GM19463 (cell line): ENCODE measurements at regions not wholly inside any gene's neighbourhood (a gene's known extent, or its start where the extent isn't known, plus 50 kb on each side); places are given as distances from the start of the nearest gene placed in this dataset.

Experiments used
- ATAC-seq: cut with Tn5 transposase; IDR thresholded peaks from one replicate; pipeline ENCODE4 v1.9.1; 2021; ENCODE audit warnings: mild to moderate bottlenecking, moderate library complexity; ENCODE audit not compliant: unreplicated experiment

DNA sequence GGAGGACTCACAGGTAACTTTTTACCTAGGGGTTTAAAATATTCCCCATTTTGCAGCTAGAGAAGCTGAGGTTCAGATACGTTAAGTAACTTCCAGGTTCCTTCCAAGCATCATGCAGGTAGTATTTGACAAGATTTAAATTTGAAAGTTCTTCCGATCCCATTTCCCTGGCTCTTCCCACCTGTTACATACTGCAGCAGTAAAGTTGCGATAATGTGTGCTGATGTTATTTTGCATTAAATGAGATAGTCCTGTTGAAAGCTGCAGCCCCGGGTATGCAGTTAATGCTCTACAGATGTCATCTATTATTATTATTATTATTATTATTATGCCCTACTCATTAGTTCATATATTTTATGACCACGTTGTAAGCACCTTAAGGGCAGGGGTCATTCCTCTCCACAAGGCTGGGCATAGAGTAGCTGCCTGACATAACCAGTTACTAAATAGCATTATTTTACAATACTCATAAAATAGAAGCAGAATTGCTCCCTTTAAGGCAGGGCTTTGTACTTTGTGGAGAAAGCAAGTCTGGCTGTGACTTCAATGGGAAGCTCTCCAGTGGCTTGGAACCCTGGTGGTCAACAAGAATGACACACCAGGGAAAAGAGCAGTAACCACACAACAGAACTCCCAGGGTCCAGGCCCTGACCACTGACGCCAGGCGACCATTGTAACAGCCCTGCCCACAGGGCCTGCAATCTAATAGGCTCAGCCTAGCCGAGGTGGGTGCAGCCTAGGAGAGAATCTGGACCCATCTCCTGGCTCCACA is 90.8 kb upstream of the CALM2 start:
- no peak for ATAC-seq

- no peak for ATAC-seq
Observed at GRCh38 chr2:47265751-47266231, 89.5 kb upstream of the CALM2 start.

- ATAC-seq: no peak
Observed at GRCh38 chr2:47265158-47265557, 88.8 kb upstream of the CALM2 start.

GRCh38 chr2:47264686-47265085 is 88.4 kb upstream of the CALM2 start:
- no peak for ATAC-seq

DNA sequence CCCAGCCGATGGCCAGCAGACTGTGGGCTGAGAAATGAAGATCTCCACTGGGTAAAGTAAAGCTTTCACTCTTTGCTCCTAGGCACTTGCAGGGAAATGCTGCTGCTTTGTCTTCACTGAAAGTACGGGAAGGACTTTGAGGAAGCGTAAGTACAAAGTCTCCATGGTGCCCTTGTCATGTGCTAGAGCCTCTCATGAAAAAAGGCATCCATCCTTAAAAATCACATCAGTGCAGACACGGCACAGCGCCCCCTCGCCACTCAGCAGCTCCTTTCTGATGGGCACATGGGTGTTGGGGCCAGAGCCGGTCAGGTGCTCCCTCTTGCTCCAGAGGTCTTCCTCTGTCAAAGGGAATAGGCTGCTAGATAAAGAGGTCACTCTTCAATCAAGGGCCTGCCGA is 87.8 kb upstream of the CALM2 start:
- no peak for ATAC-seq

- ATAC-seq: no peak
Observed at GRCh38 chr2:47262657-47263056, 86.3 kb upstream of the CALM2 start.

GRCh38 chr2:47260971-47261370 is 84.7 kb upstream of the CALM2 start:
- no peak for ATAC-seq

GRCh38 chr2:47259829-47260228 is 83.5 kb upstream of the CALM2 start:
- ATAC-seq: no peak

- no peak for ATAC-seq
Observed at GRCh38 chr2:47257946-47258348, 81.6 kb upstream of the CALM2 start.

DNA sequence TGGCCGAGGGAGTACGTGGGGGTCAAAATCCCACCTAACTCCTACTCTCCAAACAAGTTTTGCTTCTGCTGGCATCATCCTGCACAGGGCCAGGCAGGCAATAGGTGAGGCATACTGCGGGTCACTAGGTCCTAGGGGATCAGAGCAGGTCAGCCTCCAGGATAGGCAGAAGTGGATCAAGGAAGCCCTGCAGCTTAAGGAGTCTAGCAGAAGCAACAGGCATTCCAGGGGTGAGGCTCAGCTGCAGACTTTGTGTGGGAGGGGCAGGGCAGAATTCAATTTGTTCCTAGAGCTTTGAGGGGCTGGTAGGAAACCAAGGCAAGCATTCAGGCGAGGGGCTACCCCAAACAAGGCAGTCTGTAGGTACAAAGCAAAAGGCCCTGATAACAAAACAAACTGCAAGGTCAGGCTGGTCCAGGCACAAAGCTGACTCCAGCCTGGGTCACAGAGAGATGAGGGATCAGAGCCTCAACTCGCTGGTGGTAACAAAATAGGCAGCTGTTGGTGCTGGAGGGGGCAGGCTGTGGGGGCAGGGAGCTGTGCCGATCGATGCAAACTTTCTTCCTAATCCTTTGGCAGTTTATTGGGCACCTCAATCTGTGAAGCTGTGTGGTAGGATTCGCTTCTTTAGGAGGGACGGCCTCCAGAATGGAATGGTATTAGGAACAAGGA is 80.2 kb upstream of the CALM2 start:
- ATAC-seq: no peak

DNA sequence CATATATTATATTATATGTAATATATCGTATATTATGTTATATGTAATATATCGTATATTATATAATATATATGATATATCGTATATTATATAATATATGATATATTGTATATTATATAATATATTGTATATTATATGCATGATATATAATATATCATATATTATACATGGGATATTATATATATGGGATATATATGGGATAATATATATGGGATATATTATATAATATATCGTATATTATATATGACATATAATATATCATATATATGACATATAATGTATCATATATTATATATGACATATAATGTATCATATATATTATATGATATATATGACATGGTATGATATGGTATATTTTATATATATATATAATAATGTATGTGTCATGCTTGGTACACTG is 79.5 kb upstream of the CALM2 start:
- ATAC-seq: no peak

- ATAC-seq: no peak
Observed at GRCh38 chr2:47254464-47254863, 78.2 kb upstream of the CALM2 start.

GRCh38 chr2:47253447-47253846 is 77.1 kb upstream of the CALM2 start:
- ATAC-seq: no peak

- no peak for ATAC-seq
Observed at GRCh38 chr2:47251404-47251675, 75.0 kb upstream of the CALM2 start.

DNA sequence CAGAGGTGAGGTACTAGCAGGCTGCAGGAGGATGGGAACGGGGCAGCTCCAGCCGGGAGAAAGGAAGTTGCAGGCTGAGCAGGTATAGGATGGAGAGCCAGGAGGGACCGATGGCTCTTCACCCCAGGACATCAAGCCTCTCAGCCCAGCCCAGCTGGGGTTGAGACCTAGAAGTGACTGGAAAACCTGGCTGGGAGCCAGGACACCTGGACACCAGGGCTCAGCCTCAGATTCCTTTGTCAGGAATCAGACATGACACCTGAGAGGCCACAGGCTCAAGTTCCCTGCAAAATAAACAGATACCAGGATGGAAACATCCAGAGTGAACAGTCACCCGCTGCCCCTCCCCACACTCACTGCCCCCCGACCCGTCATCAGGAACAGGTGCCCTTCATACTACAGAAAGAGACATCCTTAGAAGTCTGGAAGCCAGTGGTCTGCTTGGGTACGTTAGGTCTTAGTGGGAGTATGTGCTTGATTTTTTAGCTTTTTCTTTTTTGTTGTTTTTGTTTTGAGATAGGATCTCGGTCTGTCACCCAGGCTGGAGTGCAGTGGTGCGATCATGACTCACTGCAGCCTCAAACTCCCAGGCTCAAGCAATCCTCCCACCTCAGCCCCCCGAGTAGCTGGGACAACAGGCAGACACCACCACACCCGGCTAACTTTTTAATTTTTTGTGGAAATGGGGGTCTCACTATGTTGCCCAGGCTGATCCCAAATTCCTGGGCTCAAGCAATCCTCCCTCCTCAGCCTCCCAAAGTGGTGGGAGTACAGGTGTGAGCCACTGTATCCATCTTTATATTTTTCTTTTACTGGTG is 74.5 kb upstream of the CALM2 start:
- no peak for ATAC-seq

DNA sequence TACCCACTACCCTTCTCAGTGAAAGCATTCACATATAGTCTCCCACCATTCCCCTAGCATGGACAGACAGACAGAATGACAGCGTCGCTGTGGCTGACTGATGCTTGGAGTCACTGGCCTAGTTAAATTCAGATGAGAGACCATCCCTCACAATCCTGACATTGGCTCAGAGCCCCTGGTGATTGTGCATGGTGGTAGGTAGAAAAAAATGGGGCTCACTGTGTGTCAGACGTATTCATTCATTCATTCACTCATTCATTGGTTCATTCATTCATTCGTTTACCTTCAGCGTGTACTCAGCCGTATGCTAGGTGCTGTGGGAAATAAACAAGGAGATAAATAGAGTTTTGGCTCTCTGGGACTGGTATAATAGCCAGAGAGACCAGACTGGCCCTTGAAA is 73.6 kb upstream of the CALM2 start:
- no peak for ATAC-seq

GRCh38 chr2:47249157-47249900 is 73.0 kb upstream of the CALM2 start:
- no peak for ATAC-seq

DNA sequence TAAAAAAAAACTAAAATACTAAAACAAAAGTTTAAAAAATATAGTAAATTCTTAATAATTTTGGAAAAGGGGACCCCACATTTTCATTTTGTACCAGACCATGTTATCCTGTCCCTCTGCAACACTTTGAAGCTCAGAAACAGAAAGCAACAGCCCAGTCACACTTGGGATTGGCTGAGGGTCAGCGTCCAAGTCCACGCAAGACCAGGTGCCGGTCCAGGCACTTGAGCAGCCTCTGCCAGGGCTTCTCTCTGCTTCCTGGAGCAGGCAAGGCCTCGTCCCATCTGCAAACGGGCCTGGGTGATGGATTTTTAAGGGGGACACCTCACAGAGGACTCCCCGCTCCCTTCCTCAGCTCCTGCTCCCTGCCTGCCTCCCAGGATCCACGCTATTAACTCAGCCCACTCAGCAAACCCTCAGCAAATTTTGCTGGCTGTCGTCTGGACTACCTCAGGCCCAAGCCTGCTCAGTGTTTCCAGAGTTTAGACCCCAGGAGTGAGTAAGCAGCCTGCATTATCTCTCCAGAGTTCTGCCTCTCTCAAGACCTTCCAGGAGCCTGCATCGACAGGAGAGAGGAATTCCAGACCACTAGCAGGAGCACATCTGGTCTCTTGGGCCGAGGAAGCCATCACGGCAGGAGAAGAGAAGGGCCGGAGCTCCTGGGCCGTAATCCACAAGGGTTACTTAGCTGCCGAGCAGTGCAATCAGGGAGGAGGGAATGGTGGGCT is 67.4 kb upstream of the CALM2 start:
- no peak for ATAC-seq

- ATAC-seq: no peak
Observed at GRCh38 chr2:47241715-47242114, 65.4 kb upstream of the CALM2 start.

DNA sequence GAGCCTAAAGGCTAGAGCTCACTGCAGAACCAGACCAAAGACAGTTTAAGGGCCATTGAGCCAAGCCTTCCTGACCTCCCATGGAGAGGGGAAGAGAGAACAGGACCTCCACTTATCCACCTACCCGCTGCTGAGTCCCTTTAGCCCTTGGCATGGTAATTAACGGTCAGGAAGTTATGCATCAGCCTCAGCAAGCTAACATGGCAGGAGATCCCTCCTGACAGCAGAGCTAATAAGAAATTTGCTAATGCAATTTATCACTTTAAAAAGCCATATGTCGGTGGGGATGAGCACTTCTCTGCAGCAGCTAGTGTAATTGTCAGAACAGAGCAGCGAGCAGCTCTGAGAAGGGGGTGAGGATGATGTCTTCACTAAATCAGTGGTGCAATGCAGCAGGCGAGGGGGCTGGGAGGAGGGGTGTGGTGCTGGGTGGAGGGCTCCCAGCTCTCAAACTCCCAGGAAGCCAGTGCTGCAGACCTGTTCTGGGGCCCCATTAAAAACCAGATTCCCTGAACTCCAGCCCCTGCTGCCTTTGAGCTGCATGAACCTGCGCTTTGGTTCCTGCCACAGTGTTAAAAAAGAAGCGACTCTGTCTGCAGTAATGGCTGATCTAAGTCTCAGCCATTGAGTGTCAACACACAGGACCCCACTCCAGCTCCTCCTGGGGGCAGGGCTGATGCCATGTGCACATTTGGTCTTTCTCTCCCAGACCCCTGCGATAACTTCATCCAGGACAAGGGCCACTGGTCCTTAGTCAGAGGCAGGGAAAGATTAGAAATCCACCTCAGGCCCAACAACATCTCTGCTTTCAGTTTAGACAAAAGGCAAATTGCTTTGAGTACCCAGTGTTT is 63.0 kb upstream of the CALM2 start:
- no peak for ATAC-seq
